Heart left ventricle (tissue), 16 donors: ENCODE measurements at regions not wholly inside any gene's neighbourhood (a gene's known extent, or its start where the extent isn't known, plus 50 kb on each side); places are given as distances from the start of the nearest gene placed in this dataset.

Experiments
- ATAC-seq, 4 donors: fragments of 200-7000 bp; cut with Tn5 transposase; one replicate each; pipeline ENCODE4 v1.9.1; 2020 to 2022; ENCODE audit warnings: moderate library complexity in 4 of 4, mild to moderate bottlenecking in 3 of 4, moderate number of reproducible peaks in 1 of 4
- DNase-seq, 5 donors: peaks; one replicate each; pipeline ENCODE4 v3.0.0-alpha.2; 2020
- H3K27ac ChIP-seq, 12 donors: fragments of 200-600 bp; sonication (generic) in 4 of 12; one replicate each; pipeline versions ENCODE4 v1.5.0 to v1.8.0; 2016 to 2022; ENCODE audit warnings: mild to moderate bottlenecking in 2 of 12
- H3K27me3 ChIP-seq, 9 donors: fragments of 200-600 bp; sonication (generic) in 2 of 9; one replicate each; pipeline versions ENCODE4 v1.5.1 to v1.8.0; 2016 to 2022; ENCODE audit warnings: mild to moderate bottlenecking in 3 of 9
- H3K36me3 ChIP-seq, 9 donors: fragments of 200-600 bp; sonication (generic) in 2 of 9; one replicate each; pipeline versions ENCODE4 v1.5.0 to v1.8.0; 2018 to 2022; ENCODE audit warnings: mild to moderate bottlenecking in 2 of 9
- H3K4me1 ChIP-seq, 12 donors: fragments of 200-600 bp; sonication (generic) in 4 of 12; one replicate each; pipeline versions ENCODE4 v1.5.0 to v1.8.0; 2016 to 2022; ENCODE audit warnings: mild to moderate bottlenecking in 3 of 12
- H3K4me3 ChIP-seq, 12 donors: fragments of 200-600 bp; sonication (generic) in 4 of 12; one replicate each; pipeline versions ENCODE4 v1.5.0 to v1.8.0; 2017 to 2022; ENCODE audit warnings: mild to moderate bottlenecking in 9 of 12, moderate library complexity in 4 of 12
- H3K9me3 ChIP-seq, 12 donors: fragments of 200-600 bp; sonication (generic) in 4 of 12; one replicate each; pipeline versions ENCODE4 v1.5.0 to v1.8.0; 2016 to 2022; ENCODE audit warnings: mild to moderate bottlenecking in 1 of 12
- POLR2A ChIP-seq, 2 donors: fragments of 450-650 bp; IDR thresholded peaks; one replicate each; pipeline ENCODE4 v1.6.1; 2017; ENCODE audit warnings: antibody characterized with exemption in 2 of 2, mild to moderate bottlenecking in 2 of 2, moderate library complexity in 2 of 2
- WGBS, 4 donors: extraction: QIAGEN DNeasy Blood & Tissue Kit in 2 of 4; methylation state at CpG; one replicate each; pipeline versions ENCODE4 v1.1.5 to v1.1.7; 2013 to 2018; 5-methylcytosine and 5-hydroxymethylcytosine counted together
- intact Hi-C, 10 donors: fragments of 100-400 bp; cut with DNase I; formaldehyde crosslinking; loops; one replicate each; pipeline versions ENCODE4 v1.11.1 to v1.14.2; 2022
- TF ChIP-seq, protein P1 (sequence below), 12 donors: fragments of 200-600 bp; sonication (generic) in 4 of 12; IDR thresholded peaks; one replicate each; pipeline versions ENCODE4 v1.5.0 to v1.8.0; 2018 to 2022; ENCODE audit warnings: antibody characterized with exemption in 12 of 12, mild to moderate bottlenecking in 5 of 12
- donor health status: ischemic (EF 13 %, LVEDD 7.1; RV severe dilation, severe dysfunction).
- donor health status: healthy with polysubstance abuse.
- donor health status: DM: no; HTN: yes; CAD: no.
- donor health status: DM: no; HTN: no; CAD: no.
- donor health status: ischemic (EF 25% LVEDD 6.9; RV normal size, moderate dysfunction).
- donor health status: ischemic (EF 25% LVEDD 5.7; RV mildly dilated, moderate dysfunction).
- donor health status: healthy.
- donor health status: DM: yes; HTN: yes; CAD: no.
- donor health status: ischemic (EF 35%, LVEDD 5.7; RV mildly dilated, moderate dysfunction).
- donor health status: nonischemic (EF 11% LVEDD 7.7; RV severe dilation, severe dysfunction).
- donor health status: DM: yes; HTN: yes; CAD: no.
- donor health status: PGD.
- donor health status: ischemic (EF 29% LVEDD 5.4; RV normal size, mild dysfunction).
- donor health status: nonischemic (EF 23%, LVEDD 6.1; RV moderate dilation, normal function).

DNA sequence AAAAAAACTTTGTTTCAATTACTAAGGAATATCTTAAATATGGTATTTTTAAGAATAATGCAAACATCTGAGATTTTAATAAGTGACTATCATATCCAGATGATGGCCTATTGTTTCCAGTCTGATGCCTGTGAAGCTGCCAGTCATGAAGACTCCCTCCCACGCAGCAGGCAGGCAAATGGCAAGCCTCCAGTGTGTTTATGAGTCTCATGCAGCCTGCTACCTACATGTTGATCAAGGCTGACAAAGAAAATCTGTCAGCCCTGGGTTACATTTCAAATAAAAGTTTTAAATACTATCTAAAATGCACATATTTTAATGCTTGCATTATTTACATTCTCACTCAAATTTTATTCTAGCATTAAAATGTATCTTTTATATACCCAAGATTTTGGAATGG, 137.6 kb upstream of the RNPC3 start:
- WGBS, 4 donors, result 34 to 59% (median 39%) methylated on average over 1 of the region's 1 CpG
- intact Hi-C loops, result no loop called here

DNA sequence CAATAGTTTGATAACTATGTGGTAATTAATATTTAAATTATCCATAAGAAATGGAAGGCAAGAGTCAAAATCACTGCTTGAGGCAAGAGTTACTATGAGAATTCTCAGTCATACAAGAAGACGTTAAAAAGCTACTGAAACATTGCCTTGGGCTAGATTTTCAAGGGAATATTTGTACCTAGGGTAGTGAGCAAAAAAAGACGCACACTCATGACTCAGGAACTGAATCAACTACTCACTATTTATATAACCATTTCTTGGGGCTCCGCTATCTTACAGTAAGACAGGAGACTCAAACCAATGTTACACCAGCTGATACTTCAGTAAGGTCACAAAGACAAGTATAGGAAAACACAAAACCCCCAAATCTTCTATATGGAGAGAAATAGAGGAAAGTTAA, 151.5 kb upstream of the RNPC3 start:
- TF ChIP-seq, protein P1, sequence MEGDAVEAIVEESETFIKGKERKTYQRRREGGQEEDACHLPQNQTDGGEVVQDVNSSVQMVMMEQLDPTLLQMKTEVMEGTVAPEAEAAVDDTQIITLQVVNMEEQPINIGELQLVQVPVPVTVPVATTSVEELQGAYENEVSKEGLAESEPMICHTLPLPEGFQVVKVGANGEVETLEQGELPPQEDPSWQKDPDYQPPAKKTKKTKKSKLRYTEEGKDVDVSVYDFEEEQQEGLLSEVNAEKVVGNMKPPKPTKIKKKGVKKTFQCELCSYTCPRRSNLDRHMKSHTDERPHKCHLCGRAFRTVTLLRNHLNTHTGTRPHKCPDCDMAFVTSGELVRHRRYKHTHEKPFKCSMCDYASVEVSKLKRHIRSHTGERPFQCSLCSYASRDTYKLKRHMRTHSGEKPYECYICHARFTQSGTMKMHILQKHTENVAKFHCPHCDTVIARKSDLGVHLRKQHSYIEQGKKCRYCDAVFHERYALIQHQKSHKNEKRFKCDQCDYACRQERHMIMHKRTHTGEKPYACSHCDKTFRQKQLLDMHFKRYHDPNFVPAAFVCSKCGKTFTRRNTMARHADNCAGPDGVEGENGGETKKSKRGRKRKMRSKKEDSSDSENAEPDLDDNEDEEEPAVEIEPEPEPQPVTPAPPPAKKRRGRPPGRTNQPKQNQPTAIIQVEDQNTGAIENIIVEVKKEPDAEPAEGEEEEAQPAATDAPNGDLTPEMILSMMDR (IDR thresholded peaks at IDR 0.05), result no peak
- TF ChIP-seq POLR2A (IDR thresholded peaks at IDR 0.05), result no peak
- intact Hi-C loops, result no loop called here
- 87 to 90% (median 89%) methylated on average over 3 of the region's 3 CpGs for WGBS, 4 donors
- H3K9me3 ChIP-seq, result peaks cover 0 to 5% (median 0%) of the 10 kb centered on the region in 12 donors
- no peaks in the 10 kb centered on the region for H3K27me3 ChIP-seq
- ATAC-seq (no peak), DNase-seq (no peak)
- no peak overlapping the region for H3K4me3 ChIP-seq
- no peak overlapping the region for H3K27ac ChIP-seq
- H3K4me1 ChIP-seq, result no peaks in the 10 kb centered on the region
- H3K36me3 ChIP-seq, result no peaks in the 10 kb centered on the region

More for the DNA sequence above, 137.6 kb upstream of the RNPC3 start:
- Histone ChIP-seq H3K4me1 (no peaks in the 10 kb centered on the region), H3K9me3 (peaks cover 0 to 28% (median 3%) of the 10 kb centered on the region in 12 donors), H3K4me3 (no peak overlapping the region), H3K36me3 (no peaks in the 10 kb centered on the region), H3K27me3 (no peaks in the 10 kb centered on the region), H3K27ac (no peak overlapping the region)
- TF ChIP-seq, protein P1 (IDR thresholded peaks at IDR 0.05), result no peak
- TF ChIP-seq POLR2A (IDR thresholded peaks at IDR 0.05), result no peak
- no peak for ATAC-seq
- DNase-seq, result no peak

DNA sequence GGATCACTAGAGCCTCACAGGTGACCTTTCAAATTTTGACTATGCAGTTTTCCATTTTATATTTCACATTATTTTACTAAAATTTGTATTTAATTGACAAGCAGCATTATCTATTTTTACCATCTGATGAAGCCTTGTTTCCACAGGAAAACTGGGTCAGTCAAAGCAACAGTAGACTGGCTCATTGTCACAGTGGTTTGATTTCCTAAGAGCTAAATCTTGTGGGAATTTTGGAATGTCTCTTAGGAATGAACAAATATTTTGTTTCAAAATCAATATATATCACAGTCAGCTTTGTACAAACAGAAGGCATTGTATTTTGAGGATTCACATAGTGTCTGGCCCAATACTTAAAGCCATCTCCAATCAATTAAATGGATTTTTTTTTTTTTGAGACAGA, 152.6 kb upstream of the RNPC3 start:
- H3K4me3 ChIP-seq, result no peak overlapping the region
- H3K9me3 ChIP-seq, result peaks cover 0 to 5% (median 0%) of the 10 kb centered on the region in 12 donors
- no peak for DNase-seq
- no peak for ATAC-seq
- intact Hi-C loops, result no loop called here
- no peak overlapping the region for H3K27ac ChIP-seq
- H3K36me3 ChIP-seq, result no peaks in the 10 kb centered on the region
- TF ChIP-seq POLR2A (IDR thresholded peaks at IDR 0.05), result no peak
- TF ChIP-seq, protein P1 (IDR thresholded peaks at IDR 0.05), result no peak
- no peaks in the 10 kb centered on the region for H3K27me3 ChIP-seq
- no peaks in the 10 kb centered on the region for H3K4me1 ChIP-seq

DNA sequence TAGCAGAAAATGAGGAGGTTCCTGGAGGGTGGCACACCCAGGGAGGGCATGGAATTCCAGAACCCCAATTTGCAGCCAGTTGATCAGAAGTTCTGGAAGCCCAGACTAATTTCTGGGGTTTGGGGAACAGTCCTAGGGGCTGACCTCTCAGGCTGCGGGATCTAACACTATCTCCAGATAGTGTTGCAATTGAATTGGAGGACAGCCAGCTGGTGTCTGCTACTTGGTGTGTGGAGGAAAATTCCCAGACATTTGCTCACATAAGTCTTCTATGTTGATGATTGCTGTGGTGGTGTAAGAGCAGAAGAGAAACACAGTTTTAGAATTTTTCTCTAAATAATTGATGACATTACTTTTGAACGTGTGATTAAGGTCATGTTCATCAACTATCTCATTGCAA, 154.3 kb upstream of the RNPC3 start:
- 17 to 31% (median 27%) methylated on average over 2 of the region's 2 CpGs for WGBS, 4 donors
- peaks cover 0 to 5% (median 0%) of the 10 kb centered on the region in 12 donors for H3K9me3 ChIP-seq
- no peaks in the 10 kb centered on the region for H3K27me3 ChIP-seq
- no peak overlapping the region for H3K4me3 ChIP-seq
- DNase-seq (no peak), ATAC-seq (no peak)
- no peak overlapping the region for H3K27ac ChIP-seq
- intact Hi-C loops, result no loop called here
- H3K36me3 ChIP-seq, result no peaks in the 10 kb centered on the region
- no peak for TF ChIP-seq POLR2A (IDR thresholded peaks at IDR 0.05)
- TF ChIP-seq, protein P1 (IDR thresholded peaks at IDR 0.05), result no peak
- H3K4me1 ChIP-seq, result no peaks in the 10 kb centered on the region
